Central memory CD8-positive, alpha-beta T cell (primary cell): ENCODE measurements at regions not wholly inside any gene's neighbourhood (a gene's known extent, or its start where the extent isn't known, plus 50 kb on each side); places are given as distances from the start of the nearest gene placed in this dataset.

Experiments used
- ATAC-seq: fragments of 150-1000 bp; cut with Tn5 transposase; replicated peaks from 2 replicates; pipeline ENCODE4 v1.10.0; 2022; ENCODE audit warnings: mild to moderate bottlenecking, moderate FRiP score, moderate number of reproducible peaks; ENCODE audit not compliant: poor library complexity, severe bottlenecking; ENCODE audit errors: extremely low read depth
- DNase-seq, 2 donors: peaks; one replicate each; pipeline ENCODE4 v3.0.0; 2021; ENCODE audit warnings: low spot score in 2 of 2
- H3K27ac Mint-ChIP-seq: one replicate; pipeline ENCODE4 v1.8.0; 2022; ENCODE audit warnings: low read depth, mild to moderate bottlenecking, moderate library complexity, mixed read lengths
- H3K27me3 Mint-ChIP-seq: one replicate; pipeline ENCODE4 v1.8.0; 2022; ENCODE audit warnings: mixed read lengths
- H3K36me3 Mint-ChIP-seq: one replicate; pipeline ENCODE4 v1.8.0; 2022; ENCODE audit warnings: mild to moderate bottlenecking, moderate library complexity, mixed read lengths; ENCODE audit not compliant: insufficient read depth
- H3K4me1 Mint-ChIP-seq: one replicate; pipeline ENCODE4 v1.8.0; 2022; ENCODE audit warnings: mixed read lengths
- H3K4me3 Mint-ChIP-seq: one replicate; pipeline ENCODE4 v1.8.0; 2022; ENCODE audit warnings: mild to moderate bottlenecking, moderate library complexity, mixed read lengths
- H3K9me3 Mint-ChIP-seq: one replicate; pipeline ENCODE4 v1.8.0; 2022; ENCODE audit warnings: mixed read lengths

GRCh38 chr7:131800531-131800930 is 244.1 kb upstream of the PODXL start:
- no peak overlapping the region for H3K4me3 Mint-ChIP-seq
- no peaks in the 10 kb centered on the region for H3K9me3 Mint-ChIP-seq
- no peaks in the 10 kb centered on the region for H3K36me3 Mint-ChIP-seq
- no peaks in the 10 kb centered on the region for H3K4me1 Mint-ChIP-seq
- no peak for ATAC-seq
- peaks cover 59% of the 10 kb centered on the region for H3K27me3 Mint-ChIP-seq
- H3K27ac Mint-ChIP-seq: no peak overlapping the region
- no peak for DNase-seq

- Mint-ChIP-seq H3K4me1 (no peaks in the 10 kb centered on the region), H3K27me3 (peaks cover 65% of the 10 kb centered on the region), H3K27ac (no peak overlapping the region), H3K36me3 (no peaks in the 10 kb centered on the region), H3K9me3 (no peaks in the 10 kb centered on the region), H3K4me3 (no peak overlapping the region)
- ATAC-seq (no peak), DNase-seq (no peak)
Measured at GRCh38 chr7:131800008-131800407, 243.6 kb upstream of the PODXL start.

GRCh38 chr7:131797841-131798240 is 241.4 kb upstream of the PODXL start:
- Mint-ChIP-seq H3K4me3 (no peak overlapping the region), H3K27ac (no peak overlapping the region), H3K9me3 (no peaks in the 10 kb centered on the region), H3K27me3 (peaks cover 55% of the 10 kb centered on the region), H3K36me3 (no peaks in the 10 kb centered on the region), H3K4me1 (no peaks in the 10 kb centered on the region)
- DNase-seq (no peak), ATAC-seq (no peak)

- DNase-seq (no peak), ATAC-seq (no peak)
- no peaks in the 10 kb centered on the region for H3K36me3 Mint-ChIP-seq
- H3K27ac Mint-ChIP-seq: no peak overlapping the region
- no peak overlapping the region for H3K4me3 Mint-ChIP-seq
- no peaks in the 10 kb centered on the region for H3K4me1 Mint-ChIP-seq
- H3K9me3 Mint-ChIP-seq: no peaks in the 10 kb centered on the region
- peaks cover 55% of the 10 kb centered on the region for H3K27me3 Mint-ChIP-seq
Measured at GRCh38 chr7:131795400-131795799, 239.0 kb upstream of the PODXL start.

GRCh38 chr7:131792311-131792710 is 235.9 kb upstream of the PODXL start:
- Mint-ChIP-seq H3K27ac (no peak overlapping the region), H3K36me3 (no peaks in the 10 kb centered on the region), H3K9me3 (no peaks in the 10 kb centered on the region), H3K27me3 (peaks cover 44% of the 10 kb centered on the region), H3K4me3 (no peak overlapping the region), H3K4me1 (no peaks in the 10 kb centered on the region)
- DNase-seq: no peak
- no peak for ATAC-seq

GRCh38 chr7:131787101-131787500 is 230.7 kb upstream of the PODXL start:
- no peak for DNase-seq
- no peak overlapping the region for H3K27ac Mint-ChIP-seq
- H3K9me3 Mint-ChIP-seq: peaks cover 5% of the 10 kb centered on the region
- H3K27me3 Mint-ChIP-seq: peaks cover 51% of the 10 kb centered on the region
- no peak overlapping the region for H3K4me3 Mint-ChIP-seq
- ATAC-seq: no peak
- H3K4me1 Mint-ChIP-seq: no peaks in the 10 kb centered on the region
- H3K36me3 Mint-ChIP-seq: no peaks in the 10 kb centered on the region

- H3K36me3 Mint-ChIP-seq: no peaks in the 10 kb centered on the region
- H3K27me3 Mint-ChIP-seq: peaks cover 46% of the 10 kb centered on the region
- no peak for DNase-seq
Measured at GRCh38 chr7:131786204-131786603, 229.8 kb upstream of the PODXL start.

GRCh38 chr7:131778601-131779000 is 222.2 kb upstream of the PODXL start:
- DNase-seq (no peak), ATAC-seq (no peak)
- H3K4me3 Mint-ChIP-seq: no peak overlapping the region
- no peaks in the 10 kb centered on the region for H3K4me1 Mint-ChIP-seq
- peaks cover 5% of the 10 kb centered on the region for H3K9me3 Mint-ChIP-seq
- no peak overlapping the region for H3K27ac Mint-ChIP-seq
- peaks cover 36% of the 10 kb centered on the region for H3K27me3 Mint-ChIP-seq
- H3K36me3 Mint-ChIP-seq: no peaks in the 10 kb centered on the region

More at GRCh38 chr7:131786204-131786603, 229.8 kb upstream of the PODXL start:
- Mint-ChIP-seq H3K4me1 (no peaks in the 10 kb centered on the region), H3K27ac (no peak overlapping the region), H3K4me3 (no peak overlapping the region), H3K9me3 (peaks cover 5% of the 10 kb centered on the region)
- ATAC-seq: no peak

- Mint-ChIP-seq H3K27ac (no peak overlapping the region), H3K4me3 (no peak overlapping the region), H3K36me3 (no peaks in the 10 kb centered on the region), H3K4me1 (no peaks in the 10 kb centered on the region), H3K27me3 (peaks cover 23% of the 10 kb centered on the region), H3K9me3 (no peaks in the 10 kb centered on the region)
- DNase-seq: no peak
- ATAC-seq: no peak
Measured at GRCh38 chr7:131774419-131775220, 218.2 kb upstream of the PODXL start.

- DNase-seq (no peak), ATAC-seq (no peak)
- no peaks in the 10 kb centered on the region for H3K9me3 Mint-ChIP-seq
- H3K4me3 Mint-ChIP-seq: no peak overlapping the region
- no peaks in the 10 kb centered on the region for H3K36me3 Mint-ChIP-seq
- no peaks in the 10 kb centered on the region for H3K4me1 Mint-ChIP-seq
- no peak overlapping the region for H3K27ac Mint-ChIP-seq
- peaks cover 15% of the 10 kb centered on the region for H3K27me3 Mint-ChIP-seq
Measured at GRCh38 chr7:131773413-131773812, 217.0 kb upstream of the PODXL start.

- no peaks in the 10 kb centered on the region for H3K36me3 Mint-ChIP-seq
- H3K9me3 Mint-ChIP-seq: no peaks in the 10 kb centered on the region
- DNase-seq (no peak), ATAC-seq (no peak)
- H3K27ac Mint-ChIP-seq: no peak overlapping the region
- H3K4me3 Mint-ChIP-seq: no peak overlapping the region
- no peaks in the 10 kb centered on the region for H3K4me1 Mint-ChIP-seq
- peaks cover 28% of the 10 kb centered on the region for H3K27me3 Mint-ChIP-seq
Measured at GRCh38 chr7:131769241-131769640, 212.8 kb upstream of the PODXL start.

- DNase-seq: no peak
- H3K4me3 Mint-ChIP-seq: no peak overlapping the region
- peaks cover 30% of the 10 kb centered on the region for H3K27me3 Mint-ChIP-seq
- H3K27ac Mint-ChIP-seq: no peak overlapping the region
- no peaks in the 10 kb centered on the region for H3K4me1 Mint-ChIP-seq
- H3K36me3 Mint-ChIP-seq: no peaks in the 10 kb centered on the region
- H3K9me3 Mint-ChIP-seq: no peaks in the 10 kb centered on the region
- ATAC-seq: no peak
Measured at GRCh38 chr7:131767591-131767990, 211.2 kb upstream of the PODXL start.

- Mint-ChIP-seq H3K27me3 (peaks cover 48% of the 10 kb centered on the region), H3K9me3 (no peaks in the 10 kb centered on the region), H3K4me1 (no peaks in the 10 kb centered on the region), H3K4me3 (no peak overlapping the region), H3K27ac (no peak overlapping the region), H3K36me3 (no peaks in the 10 kb centered on the region)
- no peak for ATAC-seq
- DNase-seq: no peak
Measured at GRCh38 chr7:131765575-131765974, 209.1 kb upstream of the PODXL start.
